H9 (cell line): ENCODE measurements at regions not wholly inside any gene's neighbourhood (a gene's known extent, or its start where the extent isn't known, plus 50 kb on each side); places are given as distances from the start of the nearest gene placed in this dataset.

Source experiments
- DNase-seq: peaks from one replicate; pipeline ENCODE4 v3.0.0-alpha.2; 2017
- H2AFZ ChIP-seq: one replicate; pipeline ENCODE4 v1.6.1; 2013; ENCODE audit warnings: mild to moderate bottlenecking, low read length, control low read depth, moderate library complexity
- H2AK5ac ChIP-seq: 2 replicates; pipeline ENCODE4 v1.6.1; 2013; ENCODE audit warnings: low read length, control low read depth, mixed read lengths; ENCODE audit not compliant: insufficient read length
- H2BK120ac ChIP-seq: one replicate; pipeline ENCODE4 v1.6.1; 2013; ENCODE audit warnings: low read depth, mild to moderate bottlenecking, low read length, control low read depth, inconsistent platforms; ENCODE audit not compliant: poor library complexity, severe bottlenecking
- H2BK12ac ChIP-seq: 2 replicates; pipeline ENCODE4 v1.6.1; 2013; ENCODE audit warnings: low read length, control low read depth, mixed read lengths, low read depth; ENCODE audit not compliant: insufficient read length
- H2BK15ac ChIP-seq: 2 replicates; pipeline ENCODE4 v1.6.1; 2013; ENCODE audit warnings: low read depth, low read length, control low read depth
- H2BK20ac ChIP-seq: one replicate; pipeline ENCODE4 v1.6.1; 2013; ENCODE audit warnings: low read depth, mild to moderate bottlenecking, low read length, control low read depth, inconsistent platforms; ENCODE audit not compliant: poor library complexity, severe bottlenecking
- H2BK5ac ChIP-seq: 2 replicates; pipeline ENCODE4 v1.6.1; 2013; ENCODE audit warnings: low read length, control low read depth, mixed read lengths; ENCODE audit not compliant: insufficient read length
- H3K14ac ChIP-seq: 2 replicates; pipeline ENCODE4 v1.6.1; 2013; ENCODE audit warnings: low read length, control low read depth; ENCODE audit not compliant: insufficient read depth
- H3K18ac ChIP-seq: 2 replicates; pipeline ENCODE4 v1.6.1; 2013; ENCODE audit warnings: low read depth, mild to moderate bottlenecking, mixed read lengths, low read length, control low read depth; ENCODE audit not compliant: insufficient read length
- H3K23ac ChIP-seq: 2 replicates; pipeline ENCODE4 v1.6.1; 2013; ENCODE audit warnings: low read length, control low read depth, mixed read lengths, low read depth; ENCODE audit not compliant: insufficient read length
- H3K23me2 ChIP-seq: 2 replicates; pipeline ENCODE4 v1.6.1; 2013; ENCODE audit warnings: low read depth, mild to moderate bottlenecking, mixed read lengths, low read length, control low read depth; ENCODE audit not compliant: insufficient read length, poor library complexity, severe bottlenecking
- H3K27ac ChIP-seq: 2 replicates; pipeline ENCODE4 v1.5.1; 2013; ENCODE audit warnings: low read length, control low read depth, mixed read lengths, low read depth; ENCODE audit not compliant: insufficient read length
- H3K27me3 ChIP-seq: 2 replicates; pipeline ENCODE4 v1.6.1; 2013; ENCODE audit warnings: low read length, control low read depth, inconsistent platforms; ENCODE audit not compliant: insufficient read depth
- H3K4ac ChIP-seq: 2 replicates; pipeline ENCODE4 v1.6.1; 2013; ENCODE audit warnings: low read depth, mild to moderate bottlenecking, control low read depth, inconsistent platforms, low read length, moderate library complexity
- H3K4me1 ChIP-seq: 2 replicates; pipeline ENCODE4 v1.6.1; 2013; ENCODE audit warnings: low read length, control low read depth, inconsistent platforms; ENCODE audit not compliant: insufficient read depth
- H3K4me2 ChIP-seq: 2 replicates; pipeline ENCODE4 v1.6.1; 2013; ENCODE audit warnings: low read length, control low read depth, mixed read lengths; ENCODE audit not compliant: insufficient read length, insufficient read depth
- H3K56ac ChIP-seq: 2 replicates; pipeline ENCODE4 v1.6.1; 2013; ENCODE audit warnings: low read depth, mild to moderate bottlenecking, mixed read lengths, low read length, control low read depth; ENCODE audit not compliant: insufficient read length
- H3K79me1 ChIP-seq: 2 replicates; pipeline ENCODE4 v1.6.1; 2013; ENCODE audit warnings: low read depth, mild to moderate bottlenecking, moderate library complexity, low read length, control low read depth, inconsistent platforms; ENCODE audit not compliant: insufficient read depth, poor library complexity, severe bottlenecking
- H3K79me2 ChIP-seq: 2 replicates; pipeline ENCODE4 v1.6.1; 2013; ENCODE audit warnings: low read length, control low read depth, inconsistent platforms; ENCODE audit not compliant: insufficient read depth
- H3K9ac ChIP-seq: 2 replicates; pipeline ENCODE4 v1.6.1; 2013; ENCODE audit warnings: low read length, control low read depth, mixed read lengths; ENCODE audit not compliant: insufficient read length; ENCODE audit errors: extremely low read depth
- H3K9me3 ChIP-seq: one replicate; pipeline ENCODE4 v1.6.1; 2013; ENCODE audit warnings: low read depth, low read length, inconsistent platforms; ENCODE audit not compliant: control insufficient read depth
- H3T11ph ChIP-seq: one replicate; pipeline ENCODE4 v1.6.1; 2013; ENCODE audit warnings: mild to moderate bottlenecking, low read length, control low read depth, inconsistent platforms
- H4K20me1 ChIP-seq: one replicate; pipeline ENCODE4 v1.6.1; 2013; ENCODE audit not compliant: control insufficient read depth, insufficient read length, insufficient read depth
- H4K5ac ChIP-seq: 2 replicates; pipeline ENCODE4 v1.6.1; 2013; ENCODE audit warnings: low read depth, mild to moderate bottlenecking, mixed read lengths, low read length, control low read depth; ENCODE audit not compliant: insufficient read length
- H4K8ac ChIP-seq: replicated peaks from 2 replicates; pipeline ENCODE4 v1.6.1; 2013; ENCODE audit warnings: low read length, control low read depth, mixed read lengths, low read depth; ENCODE audit not compliant: insufficient read length
- H4K91ac ChIP-seq: 2 replicates; pipeline ENCODE4 v1.6.1; 2013; ENCODE audit warnings: low read depth, mild to moderate bottlenecking, moderate library complexity, mixed read lengths, low read length, control low read depth; ENCODE audit not compliant: insufficient read length
- H3K27ac Mint-ChIP-seq, 3 experiments: 2 replicates in 2 of 3; 3 replicates in 1 of 3; pipeline ENCODE4 v1.8.0; 2020 to 2021; ENCODE audit warnings: mixed read lengths in 3 of 3, mild to moderate bottlenecking in 1 of 3, moderate library complexity in 1 of 3
- H3K27me3 Mint-ChIP-seq: 2 replicates; pipeline ENCODE4 v1.8.0; 2021; ENCODE audit warnings: low read depth, mild to moderate bottlenecking, moderate library complexity, mixed read lengths
- H3K36me3 Mint-ChIP-seq, 3 experiments: 2 replicates in 2 of 3; 3 replicates in 1 of 3; pipeline ENCODE4 v1.8.0; 2020 to 2021; ENCODE audit warnings: low read depth in 3 of 3, mixed read lengths in 3 of 3; ENCODE audit not compliant: insufficient read depth in 1 of 3
- H3K4me1 Mint-ChIP-seq, 2 experiments: 2 replicates each; pipeline ENCODE4 v1.8.0; 2020; ENCODE audit warnings: mixed read lengths in 2 of 2
- H3K4me3 Mint-ChIP-seq, 2 experiments: 2 replicates in 1 of 2; 3 replicates in 1 of 2; pipeline ENCODE4 v1.8.0; 2020 to 2021; ENCODE audit warnings: mild to moderate bottlenecking in 2 of 2, mixed read lengths in 2 of 2, moderate library complexity in 1 of 2
- H3K9me3 Mint-ChIP-seq, 2 experiments: 2 replicates in 1 of 2; 3 replicates in 1 of 2; pipeline ENCODE4 v1.8.0; 2020; ENCODE audit warnings: mild to moderate bottlenecking in 2 of 2, mixed read lengths in 2 of 2, moderate library complexity in 1 of 2
- WGBS: extraction: QIAGEN DNeasy Blood & Tissue Kit; methylation state at CpG from one replicate; pipeline ENCODE4 v1.1.7; 2013; ENCODE audit warnings: missing lambda C conversion rate, low lambda C conversion rate, mixed read lengths; ENCODE audit not compliant: insufficient read length; ENCODE audit errors: extremely low coverage; 5-methylcytosine and 5-hydroxymethylcytosine counted together
- TF ChIP-seq, protein P1 (sequence below): fragments of 200-600 bp; sonication (generic); conservative IDR thresholded peaks from 3 replicates; pipeline ENCODE4 v1.8.0; 2021; ENCODE audit warnings: antibody characterized with exemption, mild to moderate bottlenecking

DNA sequence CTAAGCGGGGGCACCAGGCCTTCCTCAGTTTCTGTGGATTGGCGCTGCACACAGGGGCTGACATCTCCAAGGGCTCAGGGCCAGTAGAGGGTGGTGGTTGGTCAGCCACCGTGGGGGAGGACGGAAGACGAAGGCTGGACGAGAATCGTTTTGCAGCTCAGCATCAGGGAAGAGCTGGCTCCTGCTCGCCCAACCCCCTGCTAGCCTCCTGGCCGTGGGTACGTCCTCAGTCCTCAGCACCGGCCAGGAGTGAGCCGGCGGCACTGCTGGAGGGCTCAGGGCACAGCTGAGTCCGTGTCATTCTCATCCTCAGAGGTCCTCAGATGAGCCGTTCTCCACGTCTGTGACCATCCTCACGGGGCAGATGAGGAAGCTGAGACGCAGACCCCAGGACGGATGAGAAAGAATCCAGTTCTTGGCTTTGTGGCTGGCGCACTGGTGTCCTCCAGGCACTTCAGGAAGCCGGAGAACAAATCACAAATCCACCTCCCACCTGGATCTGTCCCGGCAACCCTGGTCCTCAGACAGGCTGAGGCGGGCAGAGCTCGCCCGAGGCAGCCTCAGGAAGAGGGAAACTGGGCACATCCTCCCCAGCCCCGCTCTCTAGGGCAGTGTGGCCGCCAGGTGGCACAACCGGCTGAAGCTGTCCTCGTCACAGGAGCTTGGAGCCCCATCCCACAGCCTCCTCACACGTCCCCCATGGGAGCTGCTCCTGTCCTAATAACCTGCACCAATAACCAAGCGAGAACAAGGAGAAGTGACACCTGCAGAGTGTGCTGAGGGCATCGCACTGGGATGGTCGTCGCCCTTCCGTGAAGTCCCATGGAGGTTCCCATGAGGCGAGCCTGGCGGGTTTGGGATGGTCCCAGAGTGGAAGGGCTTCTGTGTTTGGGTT is 393.7 kb downstream of the BRD1 start:
- Histone ChIP-seq H2BK5ac (no peak overlapping the region), H3K4me1 (no peaks in the 10 kb centered on the region), H3K9me3 (no peaks in the 10 kb centered on the region), H3K9ac (no peak overlapping the region), H4K5ac (no peak overlapping the region), H2AFZ (no peak overlapping the region), H3K18ac (no peak overlapping the region), H2AK5ac (no peak overlapping the region), H3T11ph (no peak overlapping the region), H3K79me1 (no peaks in the 10 kb centered on the region), H3K4ac (no peak overlapping the region), H2BK12ac (no peak overlapping the region), H3K27me3 (no peaks in the 10 kb centered on the region), H3K23ac (no peak overlapping the region), H3K79me2 (no peaks in the 10 kb centered on the region), H3K4me2 (no peak overlapping the region), H4K8ac (no peak overlapping the region), H4K91ac (no peak overlapping the region), H3K14ac (no peak overlapping the region; the same call in 1 of the 2 replicates), H4K20me1 (no peaks in the 10 kb centered on the region), H3K27ac (no peak overlapping the region), H3K56ac (no peak overlapping the region), H2BK120ac (no peak overlapping the region), H3K23me2 (no peaks in the 10 kb centered on the region), H2BK20ac (no peak overlapping the region), H2BK15ac (no peak overlapping the region)
- peaks cover 17% of the 10 kb centered on the region for H3K27me3 Mint-ChIP-seq
- H3K4me1 Mint-ChIP-seq = peaks cover 5% of the 10 kb centered on the region in 2 experiments; a peak in 2 of 4 replicates
- H3K4me3 Mint-ChIP-seq = no peak overlapping the region
- H3K27ac Mint-ChIP-seq = no peak overlapping the region
- H3K9me3 Mint-ChIP-seq = peaks cover 0 to 6% of the 10 kb centered on the region in 2 experiments; a peak in 2 of 5 replicates
- TF ChIP-seq, protein P1, sequence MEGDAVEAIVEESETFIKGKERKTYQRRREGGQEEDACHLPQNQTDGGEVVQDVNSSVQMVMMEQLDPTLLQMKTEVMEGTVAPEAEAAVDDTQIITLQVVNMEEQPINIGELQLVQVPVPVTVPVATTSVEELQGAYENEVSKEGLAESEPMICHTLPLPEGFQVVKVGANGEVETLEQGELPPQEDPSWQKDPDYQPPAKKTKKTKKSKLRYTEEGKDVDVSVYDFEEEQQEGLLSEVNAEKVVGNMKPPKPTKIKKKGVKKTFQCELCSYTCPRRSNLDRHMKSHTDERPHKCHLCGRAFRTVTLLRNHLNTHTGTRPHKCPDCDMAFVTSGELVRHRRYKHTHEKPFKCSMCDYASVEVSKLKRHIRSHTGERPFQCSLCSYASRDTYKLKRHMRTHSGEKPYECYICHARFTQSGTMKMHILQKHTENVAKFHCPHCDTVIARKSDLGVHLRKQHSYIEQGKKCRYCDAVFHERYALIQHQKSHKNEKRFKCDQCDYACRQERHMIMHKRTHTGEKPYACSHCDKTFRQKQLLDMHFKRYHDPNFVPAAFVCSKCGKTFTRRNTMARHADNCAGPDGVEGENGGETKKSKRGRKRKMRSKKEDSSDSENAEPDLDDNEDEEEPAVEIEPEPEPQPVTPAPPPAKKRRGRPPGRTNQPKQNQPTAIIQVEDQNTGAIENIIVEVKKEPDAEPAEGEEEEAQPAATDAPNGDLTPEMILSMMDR = peak; percentile 71
- WGBS = no CpG with 5 or more reads among the region's 37 CpGs
- peak; percentile 71 for DNase-seq
- H3K36me3 Mint-ChIP-seq = peaks cover 0 to 6% (median 0%) of the 10 kb centered on the region in 3 experiments; a peak in 1 of 7 replicates
